ENCODE measurements at regions not wholly inside any gene's neighbourhood (a gene's known extent, or its start where the extent isn't known, plus 50 kb on each side); places are given as distances from the start of the nearest gene placed in this dataset.

DNA sequence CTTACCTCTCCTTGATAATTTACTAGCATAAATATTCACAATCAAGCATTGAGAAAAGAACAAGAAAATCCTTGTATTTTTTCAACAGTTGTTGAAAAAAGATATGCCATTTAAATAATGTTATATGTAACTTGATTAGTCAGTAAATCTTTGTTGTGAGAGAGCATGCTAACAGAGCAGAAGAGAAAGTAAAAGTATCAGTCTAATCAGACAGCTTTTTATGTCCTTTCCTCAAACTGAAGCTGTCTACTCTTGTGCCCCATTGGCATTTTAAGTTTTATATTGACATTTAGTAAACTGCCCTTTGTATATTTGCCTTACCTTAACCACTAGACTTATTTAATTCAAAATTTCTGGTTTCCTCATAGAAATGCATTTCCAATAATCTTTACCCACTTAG lies 668.7 kb downstream of the OTOL1 start:
- Histone ChIP-seq H3K27ac (ENCODE audit: low read depth in 1 of 2, low read length in 2 of 2) (no peak overlapping the region), H3K36me3 (ENCODE audit: insufficient read depth, low read length) (no peaks in the 10 kb centered on the region), H3K4me1 (ENCODE audit: insufficient read depth, low read length) (no peaks in the 10 kb centered on the region), H3K4me3 (ENCODE audit: low read length) (no peak overlapping the region), H3K9me3 (ENCODE audit: control insufficient read depth in 1 of 2, insufficient read depth in 1 of 2, low read length in 2 of 2) (no peaks in the 10 kb centered on the region), H3K27me3 (ENCODE audit: control insufficient read depth in 1 of 2, insufficient read depth in 2 of 2, low read length in 2 of 2) (no peaks in the 10 kb centered on the region)
- Mint-ChIP-seq H3K27me3 (no peaks in the 10 kb centered on the region), H3K27ac (no peak overlapping the region), H3K4me3 (no peak overlapping the region), H3K4me1 (ENCODE audit: low read depth) (no peaks in the 10 kb centered on the region), H3K36me3 (ENCODE audit: low read depth) (no peaks in the 10 kb centered on the region), H3K9me3 (peaks cover 8% of the 10 kb centered on the region)
- ChIA-PET POLR2A (no interaction called here), CTCF (no interaction called here)
- DNase-seq (no peak), ATAC-seq (ENCODE audit: poor library complexity) (no peak)
- intact Hi-C loops (cut with DNase I, micrococcal nuclease): no loop called here
- TF ChIP-seq, protein P1, sequence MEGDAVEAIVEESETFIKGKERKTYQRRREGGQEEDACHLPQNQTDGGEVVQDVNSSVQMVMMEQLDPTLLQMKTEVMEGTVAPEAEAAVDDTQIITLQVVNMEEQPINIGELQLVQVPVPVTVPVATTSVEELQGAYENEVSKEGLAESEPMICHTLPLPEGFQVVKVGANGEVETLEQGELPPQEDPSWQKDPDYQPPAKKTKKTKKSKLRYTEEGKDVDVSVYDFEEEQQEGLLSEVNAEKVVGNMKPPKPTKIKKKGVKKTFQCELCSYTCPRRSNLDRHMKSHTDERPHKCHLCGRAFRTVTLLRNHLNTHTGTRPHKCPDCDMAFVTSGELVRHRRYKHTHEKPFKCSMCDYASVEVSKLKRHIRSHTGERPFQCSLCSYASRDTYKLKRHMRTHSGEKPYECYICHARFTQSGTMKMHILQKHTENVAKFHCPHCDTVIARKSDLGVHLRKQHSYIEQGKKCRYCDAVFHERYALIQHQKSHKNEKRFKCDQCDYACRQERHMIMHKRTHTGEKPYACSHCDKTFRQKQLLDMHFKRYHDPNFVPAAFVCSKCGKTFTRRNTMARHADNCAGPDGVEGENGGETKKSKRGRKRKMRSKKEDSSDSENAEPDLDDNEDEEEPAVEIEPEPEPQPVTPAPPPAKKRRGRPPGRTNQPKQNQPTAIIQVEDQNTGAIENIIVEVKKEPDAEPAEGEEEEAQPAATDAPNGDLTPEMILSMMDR (IDR thresholded peaks at IDR 0.05): no peak

DNA sequence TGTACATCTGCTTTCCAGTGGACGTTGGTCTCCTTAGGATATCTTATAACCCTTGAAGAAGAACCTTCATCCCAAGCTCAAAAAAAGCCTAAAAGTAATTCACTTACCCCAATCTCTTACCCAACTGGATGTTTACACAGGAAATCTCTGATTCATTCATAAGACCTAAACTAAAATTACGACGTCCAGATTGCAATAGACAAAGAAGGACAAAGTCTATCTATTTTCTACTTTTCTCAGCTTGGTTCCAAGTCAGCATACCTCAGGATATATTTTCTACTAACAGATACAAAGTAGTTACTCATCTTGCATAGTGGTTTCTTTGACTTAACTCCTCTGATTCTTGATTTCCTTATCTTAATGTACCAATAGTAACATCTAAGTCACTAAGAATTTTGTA lies 669.9 kb downstream of the OTOL1 start:
- H3K27me3 Mint-ChIP-seq: no peaks in the 10 kb centered on the region
- no peak overlapping the region for H3K4me3 Mint-ChIP-seq
- H3K9me3 ChIP-seq (ENCODE audit: control insufficient read depth in 1 of 2, insufficient read depth in 1 of 2, low read length in 2 of 2): no peaks in the 10 kb centered on the region
- H3K27ac ChIP-seq (ENCODE audit: low read depth in 1 of 2, low read length in 2 of 2): no peak overlapping the region
- intact Hi-C loops (cut with DNase I, micrococcal nuclease): no loop called here
- ATAC-seq (ENCODE audit: poor library complexity) (no peak), DNase-seq (no peak)
- TF ChIP-seq, protein P1 (IDR thresholded peaks at IDR 0.05): no peak
- H3K36me3 Mint-ChIP-seq (ENCODE audit: low read depth): no peaks in the 10 kb centered on the region
- no peak overlapping the region for H3K27ac Mint-ChIP-seq
- no peaks in the 10 kb centered on the region for H3K4me1 ChIP-seq (ENCODE audit: insufficient read depth, low read length)
- no peaks in the 10 kb centered on the region for H3K27me3 ChIP-seq (ENCODE audit: control insufficient read depth in 1 of 2, insufficient read depth in 2 of 2, low read length in 2 of 2)
- H3K9me3 Mint-ChIP-seq: peaks cover 8% of the 10 kb centered on the region
- no peaks in the 10 kb centered on the region for H3K4me1 Mint-ChIP-seq (ENCODE audit: low read depth)
- ChIA-PET CTCF (no interaction called here), POLR2A (no interaction called here)
- H3K4me3 ChIP-seq (ENCODE audit: low read length): no peak overlapping the region
- no peaks in the 10 kb centered on the region for H3K36me3 ChIP-seq (ENCODE audit: insufficient read depth, low read length)

DNA sequence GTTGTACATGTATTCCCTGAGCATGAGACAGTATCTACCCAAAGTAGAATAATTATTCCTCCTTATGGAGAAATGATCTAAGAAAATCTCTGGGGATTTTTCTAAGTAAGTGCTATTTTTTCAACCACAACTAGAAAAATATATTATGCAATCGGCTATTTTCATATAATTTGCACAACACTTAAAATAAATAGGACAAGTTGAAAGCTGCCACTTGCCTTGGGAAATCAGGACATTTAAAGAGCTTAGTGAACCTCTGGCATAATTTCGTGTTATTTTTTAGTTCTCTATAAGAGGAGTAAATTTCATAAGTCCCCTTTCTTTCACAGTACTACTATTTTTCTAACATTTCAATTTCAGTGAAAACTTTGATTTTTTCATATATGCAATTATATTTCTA lies 672.1 kb downstream of the OTOL1 start:
- Mint-ChIP-seq H3K36me3 (ENCODE audit: low read depth) (no peaks in the 10 kb centered on the region), H3K27ac (no peak overlapping the region)
- no peak for ATAC-seq (ENCODE audit: poor library complexity)

More for the DNA sequence above, 672.1 kb downstream of the OTOL1 start:
- Mint-ChIP-seq H3K9me3 (peaks cover 8% of the 10 kb centered on the region), H3K27me3 (no peaks in the 10 kb centered on the region), H3K4me1 (ENCODE audit: low read depth) (no peaks in the 10 kb centered on the region), H3K4me3 (no peak overlapping the region)
- ChIA-PET CTCF (no interaction called here), POLR2A (no interaction called here)
- H3K27me3 ChIP-seq (ENCODE audit: control insufficient read depth in 1 of 2, insufficient read depth in 2 of 2, low read length in 2 of 2): no peaks in the 10 kb centered on the region
- DNase-seq: no peak
- H3K27ac ChIP-seq (ENCODE audit: low read depth in 1 of 2, low read length in 2 of 2): no peak overlapping the region
- intact Hi-C loops (cut with DNase I, micrococcal nuclease): no loop called here
- TF ChIP-seq, protein P1 (IDR thresholded peaks at IDR 0.05): no peak
- no peaks in the 10 kb centered on the region for H3K9me3 ChIP-seq (ENCODE audit: control insufficient read depth in 1 of 2, insufficient read depth in 1 of 2, low read length in 2 of 2)
- no peaks in the 10 kb centered on the region for H3K36me3 ChIP-seq (ENCODE audit: insufficient read depth, low read length)
- no peaks in the 10 kb centered on the region for H3K4me1 ChIP-seq (ENCODE audit: insufficient read depth, low read length)
- H3K4me3 ChIP-seq (ENCODE audit: low read length): no peak overlapping the region

Measured in CD4-positive, alpha-beta T cell (primary cell).